ENCODE measurements at regions not wholly inside any gene's neighbourhood (a gene's known extent, or its start where the extent isn't known, plus 50 kb on each side); places are given as distances from the start of the nearest gene placed in this dataset.

DNA sequence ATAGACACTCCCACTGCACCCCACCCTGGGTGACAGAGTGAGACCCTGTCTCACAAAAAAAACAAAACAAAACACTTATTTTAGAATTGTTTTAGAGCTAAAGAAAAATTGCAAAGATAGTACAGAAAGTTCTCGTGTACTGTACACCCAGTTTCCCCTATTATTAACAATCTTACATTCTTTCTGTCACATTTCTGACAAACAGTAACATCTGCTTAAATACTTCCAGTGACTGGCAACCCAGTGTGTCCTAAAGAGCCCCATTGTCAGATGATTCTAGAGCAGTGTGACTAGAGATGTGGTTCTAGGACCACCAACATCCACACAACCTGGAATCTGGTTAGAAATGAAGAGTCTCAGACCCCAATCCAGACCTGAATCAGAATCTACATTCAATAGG lies 90.5 kb downstream of the LEPR start:
- no peak for TF ChIP-seq POLR2A (IDR thresholded peaks at IDR 0.05)
- TF ChIP-seq, protein P1, sequence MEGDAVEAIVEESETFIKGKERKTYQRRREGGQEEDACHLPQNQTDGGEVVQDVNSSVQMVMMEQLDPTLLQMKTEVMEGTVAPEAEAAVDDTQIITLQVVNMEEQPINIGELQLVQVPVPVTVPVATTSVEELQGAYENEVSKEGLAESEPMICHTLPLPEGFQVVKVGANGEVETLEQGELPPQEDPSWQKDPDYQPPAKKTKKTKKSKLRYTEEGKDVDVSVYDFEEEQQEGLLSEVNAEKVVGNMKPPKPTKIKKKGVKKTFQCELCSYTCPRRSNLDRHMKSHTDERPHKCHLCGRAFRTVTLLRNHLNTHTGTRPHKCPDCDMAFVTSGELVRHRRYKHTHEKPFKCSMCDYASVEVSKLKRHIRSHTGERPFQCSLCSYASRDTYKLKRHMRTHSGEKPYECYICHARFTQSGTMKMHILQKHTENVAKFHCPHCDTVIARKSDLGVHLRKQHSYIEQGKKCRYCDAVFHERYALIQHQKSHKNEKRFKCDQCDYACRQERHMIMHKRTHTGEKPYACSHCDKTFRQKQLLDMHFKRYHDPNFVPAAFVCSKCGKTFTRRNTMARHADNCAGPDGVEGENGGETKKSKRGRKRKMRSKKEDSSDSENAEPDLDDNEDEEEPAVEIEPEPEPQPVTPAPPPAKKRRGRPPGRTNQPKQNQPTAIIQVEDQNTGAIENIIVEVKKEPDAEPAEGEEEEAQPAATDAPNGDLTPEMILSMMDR (IDR thresholded peaks at IDR 0.05), result no peak

Measured in heart left ventricle (tissue), 13 donors.